ENCODE measurements at regions not wholly inside any gene's neighbourhood (a gene's known extent, or its start where the extent isn't known, plus 50 kb on each side); places are given as distances from the start of the nearest gene placed in this dataset.

DNA sequence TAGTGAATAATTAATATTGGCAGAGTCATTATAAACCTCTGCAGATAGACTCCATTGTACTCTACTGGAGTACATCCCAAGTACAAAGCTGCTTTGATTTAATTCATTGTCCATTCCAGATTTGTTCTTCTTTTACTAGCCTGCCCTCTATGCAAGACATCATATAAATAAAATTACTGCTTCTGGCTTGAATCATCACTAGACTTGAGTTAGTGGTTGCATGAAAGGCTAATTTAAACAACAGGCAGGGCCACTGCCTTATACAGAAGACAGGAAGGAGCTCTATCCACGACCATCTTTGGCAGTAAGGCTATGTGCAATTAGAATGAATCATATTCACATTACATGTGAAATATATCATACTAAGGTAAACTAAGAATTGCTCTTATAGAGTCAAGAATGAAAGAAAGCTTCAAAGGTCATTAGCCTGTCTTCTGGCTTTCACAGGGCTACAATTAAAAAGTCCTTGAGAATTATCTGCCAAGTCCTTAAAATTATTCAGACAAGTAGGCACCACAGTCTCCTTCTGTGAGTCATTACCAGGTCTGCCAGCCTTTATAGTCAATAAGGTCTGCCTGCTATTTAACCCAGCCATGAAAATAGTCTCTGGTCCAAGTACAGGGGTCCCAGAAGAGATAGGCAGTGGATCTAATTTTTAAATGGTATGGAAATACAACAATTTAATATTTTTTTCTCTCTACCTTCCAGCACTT lies 631.8 kb downstream of the TMTC2 start:
- no peaks in the 10 kb centered on the region for H3K27me3 ChIP-seq (ENCODE audit: low read depth)
- TF ChIP-seq, protein P1, sequence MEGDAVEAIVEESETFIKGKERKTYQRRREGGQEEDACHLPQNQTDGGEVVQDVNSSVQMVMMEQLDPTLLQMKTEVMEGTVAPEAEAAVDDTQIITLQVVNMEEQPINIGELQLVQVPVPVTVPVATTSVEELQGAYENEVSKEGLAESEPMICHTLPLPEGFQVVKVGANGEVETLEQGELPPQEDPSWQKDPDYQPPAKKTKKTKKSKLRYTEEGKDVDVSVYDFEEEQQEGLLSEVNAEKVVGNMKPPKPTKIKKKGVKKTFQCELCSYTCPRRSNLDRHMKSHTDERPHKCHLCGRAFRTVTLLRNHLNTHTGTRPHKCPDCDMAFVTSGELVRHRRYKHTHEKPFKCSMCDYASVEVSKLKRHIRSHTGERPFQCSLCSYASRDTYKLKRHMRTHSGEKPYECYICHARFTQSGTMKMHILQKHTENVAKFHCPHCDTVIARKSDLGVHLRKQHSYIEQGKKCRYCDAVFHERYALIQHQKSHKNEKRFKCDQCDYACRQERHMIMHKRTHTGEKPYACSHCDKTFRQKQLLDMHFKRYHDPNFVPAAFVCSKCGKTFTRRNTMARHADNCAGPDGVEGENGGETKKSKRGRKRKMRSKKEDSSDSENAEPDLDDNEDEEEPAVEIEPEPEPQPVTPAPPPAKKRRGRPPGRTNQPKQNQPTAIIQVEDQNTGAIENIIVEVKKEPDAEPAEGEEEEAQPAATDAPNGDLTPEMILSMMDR (IDR thresholded peaks at IDR 0.05; ENCODE audit: borderline replicate concordance) = no peak
- H3K36me3 ChIP-seq = no peaks in the 10 kb centered on the region
- H3K4me1 ChIP-seq = peaks cover 7% of the 10 kb centered on the region
- H3K9me3 ChIP-seq (replicated peaks) = peaks cover 4% of the 10 kb centered on the region
- H3K27ac ChIP-seq (replicated peaks) = no peak overlapping the region
- no peak for DNase-seq
- intact Hi-C loops (cut with micrococcal nuclease) = no loop called here
- no peak overlapping the region for H3K4me3 ChIP-seq

GRCh38 chr12:83317595-83317994 lies 630.9 kb downstream of the TMTC2 start:
- H3K27me3 ChIP-seq (ENCODE audit: low read depth) = no peaks in the 10 kb centered on the region
- intact Hi-C loops (cut with micrococcal nuclease) = no loop called here
- H3K36me3 ChIP-seq = no peaks in the 10 kb centered on the region
- H3K4me1 ChIP-seq = peaks cover 7% of the 10 kb centered on the region
- no peak overlapping the region for H3K4me3 ChIP-seq
- TF ChIP-seq, protein P1 (IDR thresholded peaks at IDR 0.05; ENCODE audit: borderline replicate concordance) = no peak
- no peak for DNase-seq
- H3K27ac ChIP-seq (replicated peaks) = no peak overlapping the region
- peaks cover 4% of the 10 kb centered on the region for H3K9me3 ChIP-seq (replicated peaks)

DNA sequence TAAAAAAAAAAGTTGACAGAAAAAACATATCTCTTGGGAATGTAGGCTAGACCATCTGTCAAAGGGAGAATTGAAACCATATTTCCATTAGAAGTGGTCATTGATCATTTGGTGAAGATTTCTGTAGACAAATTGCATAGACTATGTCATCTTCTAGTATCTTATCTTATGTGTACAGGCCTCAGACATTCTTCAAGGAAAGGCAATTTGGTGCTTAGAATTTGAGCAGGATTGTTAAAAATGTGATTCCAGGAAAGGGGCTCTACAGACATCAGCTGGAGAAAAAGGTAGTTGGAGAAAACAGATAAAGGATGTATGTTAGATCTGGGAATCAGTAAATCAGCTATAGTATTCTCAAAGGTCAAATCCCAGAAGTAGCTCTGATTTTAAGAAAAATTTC lies 627.1 kb downstream of the TMTC2 start:
- Histone ChIP-seq H3K4me1 (peaks cover 4% of the 10 kb centered on the region), H3K9me3 (replicated peaks) (no peaks in the 10 kb centered on the region), H3K4me3 (no peak overlapping the region), H3K36me3 (no peaks in the 10 kb centered on the region), H3K27ac (replicated peaks) (no peak overlapping the region), H3K27me3 (ENCODE audit: low read depth) (no peaks in the 10 kb centered on the region)
- TF ChIP-seq, protein P1 (IDR thresholded peaks at IDR 0.05; ENCODE audit: borderline replicate concordance) = no peak
- DNase-seq = no peak
- intact Hi-C loops (cut with micrococcal nuclease) = no loop called here

DNA sequence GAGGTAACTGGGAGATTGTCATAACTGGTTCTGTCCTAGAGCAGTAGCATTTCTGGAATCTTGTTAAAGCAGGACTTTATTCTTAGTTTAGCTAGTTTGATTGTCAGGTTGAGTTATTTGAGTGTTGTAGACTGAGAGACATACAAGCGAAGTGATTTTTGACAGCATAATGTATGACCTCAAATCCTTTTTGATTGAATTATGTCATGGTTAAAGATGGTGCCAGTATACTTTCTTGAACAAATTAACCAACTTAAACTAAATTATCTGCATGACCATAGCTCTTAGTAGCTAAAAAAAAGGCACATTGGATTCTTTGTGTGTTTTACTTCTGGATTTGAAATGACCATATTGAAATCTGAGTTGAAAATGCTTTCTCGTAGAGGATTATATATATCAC lies 626.6 kb downstream of the TMTC2 start:
- DNase-seq = no peak
- intact Hi-C loops (cut with micrococcal nuclease) = no loop called here
- H3K4me1 ChIP-seq = no peaks in the 10 kb centered on the region
- no peak overlapping the region for H3K4me3 ChIP-seq
- H3K27me3 ChIP-seq (ENCODE audit: low read depth) = no peaks in the 10 kb centered on the region
- no peaks in the 10 kb centered on the region for H3K9me3 ChIP-seq (replicated peaks)
- no peak overlapping the region for H3K27ac ChIP-seq (replicated peaks)
- TF ChIP-seq, protein P1 (IDR thresholded peaks at IDR 0.05; ENCODE audit: borderline replicate concordance) = no peak
- no peaks in the 10 kb centered on the region for H3K36me3 ChIP-seq

GRCh38 chr12:83276904-83277303 lies 590.2 kb downstream of the TMTC2 start:
- DNase-seq = no peak
- no peak overlapping the region for H3K27ac ChIP-seq (replicated peaks)
- TF ChIP-seq, protein P1 (IDR thresholded peaks at IDR 0.05; ENCODE audit: borderline replicate concordance) = no peak
- intact Hi-C loops (cut with micrococcal nuclease) = no loop called here
- H3K4me3 ChIP-seq = no peak overlapping the region
- peaks cover 27% of the 10 kb centered on the region for H3K9me3 ChIP-seq (replicated peaks)
- no peaks in the 10 kb centered on the region for H3K27me3 ChIP-seq (ENCODE audit: low read depth)
- no peaks in the 10 kb centered on the region for H3K4me1 ChIP-seq
- H3K36me3 ChIP-seq = no peaks in the 10 kb centered on the region
